ENCODE measurements at regions not wholly inside any gene's neighbourhood (a gene's known extent, or its start where the extent isn't known, plus 50 kb on each side); places are given as distances from the start of the nearest gene placed in this dataset.

DNA sequence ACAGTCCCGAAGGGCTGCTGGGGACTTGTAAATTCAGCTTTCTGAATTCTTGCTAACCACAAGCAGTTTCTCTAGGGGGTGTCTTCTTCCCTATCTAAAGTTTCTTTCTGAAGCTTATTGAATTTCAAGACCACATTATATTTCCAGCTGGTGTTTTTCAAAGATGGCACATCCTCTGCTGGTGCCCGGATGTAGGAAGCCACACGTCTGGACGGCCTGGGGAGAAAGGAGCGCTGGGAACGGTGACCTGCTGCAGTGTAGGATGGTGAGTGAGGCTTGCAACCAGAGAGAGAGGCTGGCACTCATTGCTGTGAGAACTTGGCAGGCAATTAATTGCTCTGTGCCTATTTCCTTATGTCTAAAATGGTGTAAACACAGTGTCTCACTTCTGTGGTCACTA, 776.4 kb downstream of the TYW1 start:
- Histone ChIP-seq H3K36me3 (ENCODE audit: control insufficient read depth, insufficient read depth, low read length) (no peaks in the 10 kb centered on the region), H3K4me3 (ENCODE audit: insufficient read depth, low read depth, low read length, poor library complexity, severe bottlenecking) (no peak overlapping the region), H3K27me3 (replicated peaks; ENCODE audit: control insufficient read depth, insufficient read depth, low read length, poor library complexity, severe bottlenecking) (no peaks in the 10 kb centered on the region), H3K4me1 (ENCODE audit: control insufficient read depth, insufficient read depth, low read length, poor library complexity, severe bottlenecking) (no peaks in the 10 kb centered on the region), H3K9me3 (ENCODE audit: control insufficient read depth, low read length) (no peaks in the 10 kb centered on the region), H3K27ac (ENCODE audit: insufficient read depth, low read length, poor library complexity, severe bottlenecking) (no peak overlapping the region)
- no peak for DNase-seq

- Histone ChIP-seq H3K9me3 (ENCODE audit: control insufficient read depth, low read length) (no peaks in the 10 kb centered on the region), H3K4me3 (ENCODE audit: insufficient read depth, low read depth, low read length, poor library complexity, severe bottlenecking) (no peak overlapping the region), H3K27me3 (replicated peaks; ENCODE audit: control insufficient read depth, insufficient read depth, low read length, poor library complexity, severe bottlenecking) (no peaks in the 10 kb centered on the region), H3K36me3 (ENCODE audit: control insufficient read depth, insufficient read depth, low read length) (no peaks in the 10 kb centered on the region), H3K27ac (ENCODE audit: insufficient read depth, low read length, poor library complexity, severe bottlenecking) (no peak overlapping the region), H3K4me1 (ENCODE audit: control insufficient read depth, insufficient read depth, low read length, poor library complexity, severe bottlenecking) (no peaks in the 10 kb centered on the region)
- no peak for DNase-seq
Measured at GRCh38 chr7:67777119-67777518, 780.5 kb downstream of the TYW1 start.

DNA sequence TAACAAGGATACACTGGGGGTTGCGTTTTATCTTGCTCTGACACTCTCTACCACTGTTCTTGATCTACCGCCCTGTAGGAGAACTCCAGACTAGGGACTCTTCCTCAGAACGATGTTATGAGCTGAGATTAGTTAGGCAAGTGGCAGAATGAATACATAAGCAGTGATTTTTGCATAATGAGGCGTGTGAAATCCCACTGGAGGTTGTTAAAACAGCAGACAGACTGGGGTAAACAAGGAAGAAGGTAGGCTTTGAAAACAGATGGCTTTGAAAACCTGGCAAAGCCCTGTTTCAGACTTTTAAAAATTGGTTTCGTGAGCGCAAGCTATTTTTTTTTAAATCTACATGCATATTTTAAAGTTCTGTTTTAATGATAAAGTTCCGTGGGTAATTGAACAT, 785.2 kb downstream of the TYW1 start:
- Histone ChIP-seq H3K4me1 (ENCODE audit: control insufficient read depth, insufficient read depth, low read length, poor library complexity, severe bottlenecking) (no peaks in the 10 kb centered on the region), H3K9me3 (ENCODE audit: control insufficient read depth, low read length) (no peaks in the 10 kb centered on the region), H3K27me3 (replicated peaks; ENCODE audit: control insufficient read depth, insufficient read depth, low read length, poor library complexity, severe bottlenecking) (no peaks in the 10 kb centered on the region), H3K4me3 (ENCODE audit: insufficient read depth, low read depth, low read length, poor library complexity, severe bottlenecking) (no peak overlapping the region), H3K36me3 (ENCODE audit: control insufficient read depth, insufficient read depth, low read length) (no peaks in the 10 kb centered on the region), H3K27ac (ENCODE audit: insufficient read depth, low read length, poor library complexity, severe bottlenecking) (no peak overlapping the region)
- DNase-seq = no peak

- Histone ChIP-seq H3K4me1 (ENCODE audit: control insufficient read depth, insufficient read depth, low read length, poor library complexity, severe bottlenecking) (no peaks in the 10 kb centered on the region), H3K27me3 (replicated peaks; ENCODE audit: control insufficient read depth, insufficient read depth, low read length, poor library complexity, severe bottlenecking) (no peaks in the 10 kb centered on the region), H3K27ac (ENCODE audit: insufficient read depth, low read length, poor library complexity, severe bottlenecking) (no peak overlapping the region), H3K9me3 (ENCODE audit: control insufficient read depth, low read length) (no peaks in the 10 kb centered on the region), H3K4me3 (ENCODE audit: insufficient read depth, low read depth, low read length, poor library complexity, severe bottlenecking) (no peak overlapping the region), H3K36me3 (ENCODE audit: control insufficient read depth, insufficient read depth, low read length) (no peaks in the 10 kb centered on the region)
- DNase-seq = no peak
Measured at GRCh38 chr7:67786021-67786420, 789.4 kb downstream of the TYW1 start.

DNA sequence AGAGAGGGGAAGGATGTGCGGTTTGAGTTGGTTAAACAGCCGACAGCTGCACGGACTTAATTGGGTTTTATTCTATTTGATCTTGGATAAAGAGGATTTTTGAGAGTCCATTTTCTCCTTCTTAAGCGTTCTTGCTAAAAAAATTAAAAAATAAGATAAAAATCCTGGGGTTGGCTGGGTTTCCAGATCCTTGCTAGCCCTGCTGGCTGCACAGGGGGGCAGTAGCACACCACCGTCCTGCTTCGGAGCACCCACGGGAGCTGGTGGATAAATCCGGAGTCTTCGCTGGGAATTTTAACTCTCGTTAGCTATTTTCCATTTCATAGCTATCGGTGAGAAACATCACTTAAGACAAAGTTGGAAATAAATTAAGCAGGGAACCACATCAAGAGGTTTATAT, 792.0 kb downstream of the TYW1 start:
- Histone ChIP-seq H3K9me3 (ENCODE audit: control insufficient read depth, low read length) (no peaks in the 10 kb centered on the region), H3K4me3 (ENCODE audit: insufficient read depth, low read depth, low read length, poor library complexity, severe bottlenecking) (no peak overlapping the region), H3K27ac (ENCODE audit: insufficient read depth, low read length, poor library complexity, severe bottlenecking) (no peak overlapping the region), H3K27me3 (replicated peaks; ENCODE audit: control insufficient read depth, insufficient read depth, low read length, poor library complexity, severe bottlenecking) (no peaks in the 10 kb centered on the region), H3K4me1 (ENCODE audit: control insufficient read depth, insufficient read depth, low read length, poor library complexity, severe bottlenecking) (no peaks in the 10 kb centered on the region), H3K36me3 (ENCODE audit: control insufficient read depth, insufficient read depth, low read length) (no peaks in the 10 kb centered on the region)
- DNase-seq = no peak

DNA sequence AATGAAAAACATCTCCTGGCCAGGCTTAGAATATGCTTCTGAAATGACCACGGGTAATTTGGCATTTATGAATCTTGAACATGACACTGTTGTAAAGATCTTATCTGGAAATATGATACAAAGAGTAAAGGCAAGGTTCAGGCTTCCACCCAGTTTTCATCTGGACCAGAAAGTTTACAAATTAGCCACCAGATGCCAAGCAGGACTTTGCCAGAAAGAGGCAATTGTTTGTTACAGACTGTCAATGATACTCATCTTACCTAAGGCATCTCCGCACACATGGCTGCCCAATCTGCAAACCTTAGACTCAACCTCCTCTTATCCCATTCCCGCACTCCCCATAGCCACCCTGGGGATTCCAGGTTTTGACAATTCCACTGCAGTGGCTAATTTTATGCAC, 795.3 kb downstream of the TYW1 start:
- H3K36me3 ChIP-seq (ENCODE audit: control insufficient read depth, insufficient read depth, low read length) = no peaks in the 10 kb centered on the region
- DNase-seq = no peak
- no peaks in the 10 kb centered on the region for H3K9me3 ChIP-seq (ENCODE audit: control insufficient read depth, low read length)

DNA sequence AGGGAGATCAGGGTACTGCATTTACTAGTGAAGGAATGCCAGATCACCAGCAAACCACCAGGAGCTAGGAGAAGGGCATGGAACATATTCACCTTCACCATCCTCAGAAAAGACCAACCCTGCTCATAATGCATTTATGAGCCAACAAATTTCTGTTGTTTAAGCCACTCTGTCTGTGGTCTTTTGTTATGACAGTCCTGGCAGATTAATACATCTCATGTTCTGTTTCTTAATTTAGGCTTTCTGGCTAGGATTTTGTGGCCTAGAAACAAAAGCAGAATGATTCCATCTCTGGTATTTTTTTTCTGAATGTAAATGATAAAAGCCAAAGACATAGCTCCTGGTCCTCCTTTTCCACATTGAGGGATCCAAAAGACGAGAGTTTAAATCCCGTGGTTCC, 797.9 kb downstream of the TYW1 start:
- Histone ChIP-seq H3K27ac (ENCODE audit: insufficient read depth, low read length, poor library complexity, severe bottlenecking) (no peak overlapping the region), H3K4me1 (ENCODE audit: control insufficient read depth, insufficient read depth, low read length, poor library complexity, severe bottlenecking) (no peaks in the 10 kb centered on the region), H3K4me3 (ENCODE audit: insufficient read depth, low read depth, low read length, poor library complexity, severe bottlenecking) (no peak overlapping the region), H3K9me3 (ENCODE audit: control insufficient read depth, low read length) (no peaks in the 10 kb centered on the region), H3K36me3 (ENCODE audit: control insufficient read depth, insufficient read depth, low read length) (no peaks in the 10 kb centered on the region), H3K27me3 (replicated peaks; ENCODE audit: control insufficient read depth, insufficient read depth, low read length, poor library complexity, severe bottlenecking) (no peaks in the 10 kb centered on the region)
- no peak for DNase-seq

More for the DNA sequence above, 795.3 kb downstream of the TYW1 start:
- no peak overlapping the region for H3K27ac ChIP-seq (ENCODE audit: insufficient read depth, low read length, poor library complexity, severe bottlenecking)
- H3K4me1 ChIP-seq (ENCODE audit: control insufficient read depth, insufficient read depth, low read length, poor library complexity, severe bottlenecking) = no peaks in the 10 kb centered on the region
- no peak overlapping the region for H3K4me3 ChIP-seq (ENCODE audit: insufficient read depth, low read depth, low read length, poor library complexity, severe bottlenecking)
- no peaks in the 10 kb centered on the region for H3K27me3 ChIP-seq (replicated peaks; ENCODE audit: control insufficient read depth, insufficient read depth, low read length, poor library complexity, severe bottlenecking)

DNA sequence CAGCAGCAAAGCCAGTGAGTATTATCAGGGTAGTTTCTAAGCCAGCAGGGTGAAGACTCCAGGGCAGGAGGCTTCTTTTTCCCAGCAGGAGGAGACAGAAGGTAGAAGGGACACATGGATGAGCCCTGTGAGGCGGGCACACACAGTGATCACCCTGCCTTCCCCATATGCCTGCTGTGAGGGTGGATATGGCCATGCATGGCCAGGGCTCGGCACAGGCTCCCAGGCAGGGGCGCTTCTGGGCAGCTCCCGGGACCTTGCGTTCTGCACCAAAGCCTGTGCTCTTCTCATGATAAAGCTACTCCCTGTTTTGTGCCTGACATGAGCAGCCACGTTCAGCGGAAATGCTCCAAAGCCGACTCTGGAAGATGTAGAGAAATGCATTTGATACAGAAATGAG, 807.2 kb downstream of the TYW1 start:
- Histone ChIP-seq H3K27me3 (replicated peaks; ENCODE audit: control insufficient read depth, insufficient read depth, low read length, poor library complexity, severe bottlenecking) (no peaks in the 10 kb centered on the region), H3K36me3 (ENCODE audit: control insufficient read depth, insufficient read depth, low read length) (no peaks in the 10 kb centered on the region), H3K27ac (ENCODE audit: insufficient read depth, low read length, poor library complexity, severe bottlenecking) (no peak overlapping the region), H3K4me1 (ENCODE audit: control insufficient read depth, insufficient read depth, low read length, poor library complexity, severe bottlenecking) (no peaks in the 10 kb centered on the region), H3K4me3 (ENCODE audit: insufficient read depth, low read depth, low read length, poor library complexity, severe bottlenecking) (no peak overlapping the region), H3K9me3 (ENCODE audit: control insufficient read depth, low read length) (no peaks in the 10 kb centered on the region)
- DNase-seq = no peak

- H3K27ac ChIP-seq (ENCODE audit: insufficient read depth, low read length, poor library complexity, severe bottlenecking) = no peak overlapping the region
- H3K4me3 ChIP-seq (ENCODE audit: insufficient read depth, low read depth, low read length, poor library complexity, severe bottlenecking) = no peak overlapping the region
- H3K9me3 ChIP-seq (ENCODE audit: control insufficient read depth, low read length) = no peaks in the 10 kb centered on the region
- no peaks in the 10 kb centered on the region for H3K36me3 ChIP-seq (ENCODE audit: control insufficient read depth, insufficient read depth, low read length)
- no peaks in the 10 kb centered on the region for H3K4me1 ChIP-seq (ENCODE audit: control insufficient read depth, insufficient read depth, low read length, poor library complexity, severe bottlenecking)
- H3K27me3 ChIP-seq (replicated peaks; ENCODE audit: control insufficient read depth, insufficient read depth, low read length, poor library complexity, severe bottlenecking) = no peaks in the 10 kb centered on the region
- DNase-seq = no peak
Measured at GRCh38 chr7:67805921-67806471, 809.4 kb downstream of the TYW1 start.

DNA sequence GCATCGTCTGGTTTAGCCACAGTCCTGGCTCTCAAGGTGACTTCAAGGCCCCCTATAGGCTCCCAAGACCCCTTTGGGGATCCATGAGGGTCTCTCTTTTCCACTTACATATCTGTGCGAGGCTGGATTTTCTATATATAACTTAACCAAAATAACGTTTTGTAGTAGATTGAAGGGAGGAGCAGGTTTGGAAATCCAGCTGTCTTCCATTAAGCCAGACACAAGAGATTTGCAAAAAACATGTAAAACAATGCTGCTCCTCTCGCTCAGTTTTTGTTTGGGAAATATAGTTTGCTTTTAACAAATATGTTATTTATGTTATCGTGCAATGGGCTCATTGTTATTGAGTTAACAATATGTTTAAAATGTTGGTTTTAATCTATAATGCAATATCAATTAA, 811.2 kb downstream of the TYW1 start:
- Histone ChIP-seq H3K4me1 (ENCODE audit: control insufficient read depth, insufficient read depth, low read length, poor library complexity, severe bottlenecking) (no peaks in the 10 kb centered on the region), H3K9me3 (ENCODE audit: control insufficient read depth, low read length) (no peaks in the 10 kb centered on the region), H3K4me3 (ENCODE audit: insufficient read depth, low read depth, low read length, poor library complexity, severe bottlenecking) (no peak overlapping the region), H3K27ac (ENCODE audit: insufficient read depth, low read length, poor library complexity, severe bottlenecking) (no peak overlapping the region), H3K36me3 (ENCODE audit: control insufficient read depth, insufficient read depth, low read length) (no peaks in the 10 kb centered on the region), H3K27me3 (replicated peaks; ENCODE audit: control insufficient read depth, insufficient read depth, low read length, poor library complexity, severe bottlenecking) (no peaks in the 10 kb centered on the region)
- DNase-seq = no peak

GRCh38 chr7:67809586-67809985, 813.0 kb downstream of the TYW1 start:
- Histone ChIP-seq H3K27me3 (replicated peaks; ENCODE audit: control insufficient read depth, insufficient read depth, low read length, poor library complexity, severe bottlenecking) (no peaks in the 10 kb centered on the region), H3K4me3 (ENCODE audit: insufficient read depth, low read depth, low read length, poor library complexity, severe bottlenecking) (no peak overlapping the region), H3K9me3 (ENCODE audit: control insufficient read depth, low read length) (no peaks in the 10 kb centered on the region), H3K27ac (ENCODE audit: insufficient read depth, low read length, poor library complexity, severe bottlenecking) (no peak overlapping the region), H3K36me3 (ENCODE audit: control insufficient read depth, insufficient read depth, low read length) (no peaks in the 10 kb centered on the region), H3K4me1 (ENCODE audit: control insufficient read depth, insufficient read depth, low read length, poor library complexity, severe bottlenecking) (no peaks in the 10 kb centered on the region)
- DNase-seq = no peak
